PC-3 (cell line): ENCODE measurements at regions not wholly inside any gene's neighbourhood (a gene's known extent, or its start where the extent isn't known, plus 50 kb on each side); places are given as distances from the start of the nearest gene placed in this dataset.

Experiments used
- EZH2 ChIP-seq: fragments of 300-600 bp; sonication (generic); IDR thresholded peaks from one replicate; pipeline ENCODE4 v1.6.1; 2017; ENCODE audit warnings: antibody characterized with exemption, mild to moderate bottlenecking, low read length; ENCODE audit not compliant: unreplicated experiment
- TF ChIP-seq, protein P1 (sequence below): fragments of 300-600 bp; sonication (generic); conservative IDR thresholded peaks from 2 replicates; pipeline ENCODE4 v1.5.1; 2017; ENCODE audit warnings: antibody characterized with exemption, low read depth, mild to moderate bottlenecking, low read length

DNA sequence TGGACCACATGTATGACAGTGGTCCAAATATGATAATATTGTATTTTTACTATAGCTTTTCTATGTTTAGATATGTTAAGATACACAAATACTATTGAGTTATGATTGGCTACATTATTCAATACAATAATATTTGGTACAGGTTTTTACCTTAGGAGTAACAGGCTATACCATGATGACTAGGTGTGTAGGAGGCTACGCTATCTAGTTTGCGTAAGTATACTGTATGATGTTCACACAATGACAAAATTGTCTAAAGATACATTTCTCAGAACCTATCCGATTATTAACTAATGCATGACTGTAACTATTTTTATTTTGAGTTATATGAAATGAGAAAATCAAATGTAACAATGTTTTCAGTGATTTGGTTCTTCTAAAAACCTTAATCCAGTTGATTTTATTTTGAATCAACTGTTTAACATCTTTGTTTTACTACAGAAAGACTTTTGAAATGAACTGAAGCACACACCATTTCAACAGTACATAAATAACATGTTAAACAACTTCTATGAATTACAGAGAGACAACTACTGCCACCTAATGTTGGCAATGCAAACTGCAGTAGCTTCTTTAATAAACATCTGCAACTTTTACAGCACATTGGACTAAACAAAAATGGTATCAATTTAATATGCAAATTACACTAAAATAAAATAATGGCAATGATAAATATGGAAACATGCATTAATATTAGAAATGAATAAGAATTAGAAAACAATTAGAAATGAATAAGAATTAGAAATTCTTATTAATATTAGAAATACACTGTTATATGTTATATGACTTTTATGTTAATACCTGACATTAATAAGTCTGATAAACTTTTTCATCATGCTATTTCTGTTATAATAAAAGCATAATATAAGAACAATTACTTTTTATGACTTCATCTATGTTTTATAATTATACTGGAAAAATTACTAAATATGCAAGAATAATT lies 255.7 kb downstream of the MBNL1 start:
- TF ChIP-seq EZH2: no peak
- TF ChIP-seq, protein P1, sequence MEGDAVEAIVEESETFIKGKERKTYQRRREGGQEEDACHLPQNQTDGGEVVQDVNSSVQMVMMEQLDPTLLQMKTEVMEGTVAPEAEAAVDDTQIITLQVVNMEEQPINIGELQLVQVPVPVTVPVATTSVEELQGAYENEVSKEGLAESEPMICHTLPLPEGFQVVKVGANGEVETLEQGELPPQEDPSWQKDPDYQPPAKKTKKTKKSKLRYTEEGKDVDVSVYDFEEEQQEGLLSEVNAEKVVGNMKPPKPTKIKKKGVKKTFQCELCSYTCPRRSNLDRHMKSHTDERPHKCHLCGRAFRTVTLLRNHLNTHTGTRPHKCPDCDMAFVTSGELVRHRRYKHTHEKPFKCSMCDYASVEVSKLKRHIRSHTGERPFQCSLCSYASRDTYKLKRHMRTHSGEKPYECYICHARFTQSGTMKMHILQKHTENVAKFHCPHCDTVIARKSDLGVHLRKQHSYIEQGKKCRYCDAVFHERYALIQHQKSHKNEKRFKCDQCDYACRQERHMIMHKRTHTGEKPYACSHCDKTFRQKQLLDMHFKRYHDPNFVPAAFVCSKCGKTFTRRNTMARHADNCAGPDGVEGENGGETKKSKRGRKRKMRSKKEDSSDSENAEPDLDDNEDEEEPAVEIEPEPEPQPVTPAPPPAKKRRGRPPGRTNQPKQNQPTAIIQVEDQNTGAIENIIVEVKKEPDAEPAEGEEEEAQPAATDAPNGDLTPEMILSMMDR: peak; percentile 89
